ENCODE measurements at regions not wholly inside any gene's neighbourhood (a gene's known extent, or its start where the extent isn't known, plus 50 kb on each side); places are given as distances from the start of the nearest gene placed in this dataset.
"Not testable (repeated sequence)": the region's sequence is repeated elsewhere in the genome, so short reads cannot be mapped to it uniquely, and the experiment has no call there.

DNA sequence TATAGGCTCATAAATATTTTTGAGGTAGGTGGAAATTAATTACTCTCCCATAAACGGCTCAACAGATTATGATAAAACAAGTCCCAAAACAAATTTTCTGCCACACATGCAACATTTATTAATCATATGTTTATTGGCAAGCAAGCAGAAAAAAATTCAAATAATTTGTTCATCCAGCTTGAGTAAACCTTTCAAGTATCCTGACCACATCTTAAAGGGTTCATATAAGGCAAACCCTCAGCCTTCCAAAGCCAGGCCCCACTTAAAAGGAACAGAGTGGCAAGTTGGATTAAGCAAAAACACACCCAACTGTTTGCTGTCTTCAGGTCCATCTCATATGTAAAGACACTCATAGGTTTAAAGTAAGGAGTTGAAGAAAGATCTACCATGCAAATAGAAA, 1042.3 kb downstream of the DIPK2A start:
- no peak overlapping the region for H3K4me3 Mint-ChIP-seq
- H3K27ac Mint-ChIP-seq: no peak overlapping the region
- H3K27me3 Mint-ChIP-seq (ENCODE audit: low read depth): no peaks in the 10 kb centered on the region
- no peaks in the 10 kb centered on the region for H3K9me3 Mint-ChIP-seq
- H3K4me1 Mint-ChIP-seq (ENCODE audit: low read depth): no peaks in the 10 kb centered on the region
- no peaks in the 10 kb centered on the region for H3K36me3 Mint-ChIP-seq (ENCODE audit: low read depth)

DNA sequence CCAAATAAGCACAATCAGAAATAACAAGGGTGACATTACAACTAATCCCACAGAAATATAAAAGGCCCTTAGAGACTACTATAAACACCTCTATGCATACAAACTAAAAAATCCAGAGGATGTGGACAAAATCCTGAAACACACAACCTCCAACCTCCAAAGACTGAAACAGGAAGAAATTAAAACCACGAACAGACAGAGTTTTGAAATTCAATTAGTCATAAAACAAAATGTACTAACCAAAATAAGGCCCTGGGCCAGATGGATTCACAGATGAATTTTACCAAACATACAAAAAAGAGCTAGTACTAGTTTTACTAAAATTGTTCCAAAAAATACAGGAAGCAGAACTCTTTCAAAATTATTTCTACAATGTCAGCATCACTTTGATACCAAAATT, 1043.6 kb downstream of the DIPK2A start:
- no peaks in the 10 kb centered on the region for H3K4me1 Mint-ChIP-seq (ENCODE audit: low read depth)
- no peaks in the 10 kb centered on the region for H3K36me3 Mint-ChIP-seq (ENCODE audit: low read depth)
- H3K27ac Mint-ChIP-seq: no peak overlapping the region
- no peaks in the 10 kb centered on the region for H3K9me3 Mint-ChIP-seq
- no peaks in the 10 kb centered on the region for H3K27me3 Mint-ChIP-seq (ENCODE audit: low read depth)
- H3K4me3 Mint-ChIP-seq: no peak overlapping the region

DNA sequence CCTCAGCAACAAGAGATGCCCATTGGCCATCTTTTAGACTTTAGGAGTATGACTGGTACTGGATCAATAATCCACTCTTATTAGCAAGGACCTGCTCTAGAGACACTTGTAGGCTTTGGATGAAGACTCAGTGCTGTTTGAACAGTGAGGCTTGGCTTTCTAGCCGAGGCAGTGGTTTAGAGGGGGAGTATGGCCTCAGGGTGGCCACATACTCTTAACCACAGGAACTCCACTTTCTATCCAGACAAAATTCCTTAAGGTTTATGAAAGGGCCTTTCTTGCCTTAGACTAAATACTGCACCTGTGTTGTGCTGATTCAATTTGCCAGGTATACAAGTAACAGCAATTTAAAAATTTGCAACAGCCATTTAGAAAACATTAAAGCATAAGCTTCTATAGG, 1046.3 kb downstream of the DIPK2A start:
- H3K4me1 Mint-ChIP-seq (ENCODE audit: low read depth): no peaks in the 10 kb centered on the region

DNA sequence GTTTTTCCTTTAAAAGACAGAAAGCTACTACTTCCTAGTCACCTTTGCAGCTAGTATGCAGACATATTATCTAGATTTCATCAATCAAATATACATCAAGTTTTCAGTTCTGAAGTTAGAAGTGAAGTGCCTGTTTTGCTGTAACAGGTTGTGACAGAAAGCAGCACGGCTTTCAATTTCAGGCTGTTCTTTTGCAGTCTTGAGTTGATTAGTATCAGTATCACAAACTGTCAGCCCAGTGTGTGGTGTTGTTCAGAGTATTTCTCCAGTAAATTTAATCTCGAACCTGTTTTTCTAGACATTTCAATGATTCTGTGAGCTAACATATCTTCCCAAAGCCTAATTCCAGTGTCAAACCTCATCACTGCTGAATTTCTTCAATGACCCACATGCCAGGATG, 1050.8 kb downstream of the DIPK2A start:
- no peaks in the 10 kb centered on the region for H3K27me3 Mint-ChIP-seq (ENCODE audit: low read depth)
- no peaks in the 10 kb centered on the region for H3K9me3 Mint-ChIP-seq
- no peak overlapping the region for H3K27ac Mint-ChIP-seq
- no peaks in the 10 kb centered on the region for H3K4me1 Mint-ChIP-seq (ENCODE audit: low read depth)
- no peaks in the 10 kb centered on the region for H3K36me3 Mint-ChIP-seq (ENCODE audit: low read depth)
- no peak overlapping the region for H3K4me3 Mint-ChIP-seq

More for the DNA sequence above, 1046.3 kb downstream of the DIPK2A start:
- no peaks in the 10 kb centered on the region for H3K9me3 Mint-ChIP-seq
- no peak overlapping the region for H3K4me3 Mint-ChIP-seq
- H3K36me3 Mint-ChIP-seq (ENCODE audit: low read depth): no peaks in the 10 kb centered on the region
- no peaks in the 10 kb centered on the region for H3K27me3 Mint-ChIP-seq (ENCODE audit: low read depth)
- H3K27ac Mint-ChIP-seq: no peak overlapping the region

DNA sequence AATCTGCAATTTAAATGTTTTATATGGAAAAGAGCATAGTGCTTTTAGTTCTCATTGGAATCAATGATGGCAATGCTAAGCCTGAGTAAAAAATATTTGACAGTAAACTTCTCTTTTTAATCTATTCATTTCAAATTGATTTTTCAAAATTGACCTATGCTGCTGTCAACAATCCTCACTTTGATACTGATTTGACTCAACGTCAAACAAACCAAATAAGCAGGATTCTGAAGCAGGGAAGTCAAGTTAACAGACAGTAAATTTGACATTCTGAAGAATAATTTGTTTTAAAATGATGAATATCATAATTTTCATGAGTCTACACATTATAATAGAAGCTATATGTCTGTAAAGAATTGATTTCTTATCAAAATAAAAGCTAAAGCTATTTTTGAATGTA, 1053.1 kb downstream of the DIPK2A start:
- H3K27ac Mint-ChIP-seq: no peak overlapping the region
- no peaks in the 10 kb centered on the region for H3K9me3 Mint-ChIP-seq
- H3K4me1 Mint-ChIP-seq (ENCODE audit: low read depth): no peaks in the 10 kb centered on the region
- no peak overlapping the region for H3K4me3 Mint-ChIP-seq
- H3K36me3 Mint-ChIP-seq (ENCODE audit: low read depth): no peaks in the 10 kb centered on the region
- no peaks in the 10 kb centered on the region for H3K27me3 Mint-ChIP-seq (ENCODE audit: low read depth)

DNA sequence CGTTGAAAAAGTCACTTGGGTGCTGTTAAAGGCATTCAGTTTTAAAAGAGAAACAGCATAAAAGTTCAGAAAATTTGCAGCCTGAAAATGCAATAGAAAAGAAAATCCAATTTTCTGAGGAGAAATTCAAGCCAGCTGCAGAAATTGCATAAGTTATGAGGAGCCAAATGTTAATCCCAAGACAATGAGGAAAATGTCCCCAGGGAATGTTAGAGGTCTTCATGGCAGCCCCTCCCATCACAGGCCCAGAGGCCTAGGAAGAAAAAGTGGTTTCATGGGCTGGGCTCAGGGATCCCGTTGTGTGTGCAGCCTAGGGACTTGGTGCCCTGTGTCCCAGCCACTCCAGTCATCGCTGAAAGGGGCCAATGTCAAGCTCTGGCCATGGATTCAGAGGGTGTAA, 1055.6 kb downstream of the DIPK2A start:
- H3K27me3 Mint-ChIP-seq (ENCODE audit: low read depth); H3K36me3 Mint-ChIP-seq (ENCODE audit: low read depth); H3K4me3 Mint-ChIP-seq; H3K9me3 Mint-ChIP-seq; H3K4me1 Mint-ChIP-seq (ENCODE audit: low read depth); H3K27ac Mint-ChIP-seq: not testable (repeated sequence)

DNA sequence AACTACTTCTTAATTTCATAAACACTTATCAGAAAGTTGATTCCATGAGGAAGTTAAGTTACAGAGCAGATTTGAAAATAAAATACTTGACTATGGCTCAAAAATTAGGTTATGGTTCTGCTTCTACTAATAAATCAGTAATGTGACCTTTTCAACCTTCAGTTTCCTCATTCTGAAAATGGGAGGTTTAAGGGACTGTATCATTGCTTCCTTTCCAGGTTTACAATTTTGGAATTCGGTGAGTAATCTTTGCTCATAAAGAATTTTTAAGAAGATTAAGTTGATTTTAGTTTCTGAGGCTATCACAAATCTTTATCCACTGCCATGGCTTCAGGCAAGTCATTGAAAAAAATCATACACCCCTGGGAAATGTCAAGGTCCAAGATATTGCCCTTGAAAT, 1061.2 kb downstream of the DIPK2A start:
- Mint-ChIP-seq H3K4me1 (ENCODE audit: low read depth) (no peaks in the 10 kb centered on the region), H3K27ac (no peak overlapping the region), H3K36me3 (ENCODE audit: low read depth) (no peaks in the 10 kb centered on the region), H3K4me3 (no peak overlapping the region), H3K27me3 (ENCODE audit: low read depth) (no peaks in the 10 kb centered on the region), H3K9me3 (no peaks in the 10 kb centered on the region)

DNA sequence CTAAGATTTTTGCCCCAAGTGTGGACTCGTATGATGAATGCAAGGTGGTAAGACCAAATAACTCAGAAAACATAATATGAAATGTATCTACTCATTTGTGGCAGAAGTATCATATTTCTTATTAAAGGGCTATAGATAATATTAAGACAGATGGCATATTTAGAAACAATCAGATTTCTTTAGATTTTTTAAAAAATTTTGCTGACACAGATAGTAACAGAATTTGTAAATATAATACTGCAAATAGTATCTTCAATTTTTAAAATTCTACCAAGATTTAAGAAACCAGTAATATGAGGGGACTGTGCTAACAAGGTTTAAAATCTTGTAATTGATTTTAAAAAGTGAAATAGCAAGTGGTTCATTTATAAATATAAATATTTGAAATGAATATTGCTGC, 1064.1 kb downstream of the DIPK2A start:
- H3K4me1 Mint-ChIP-seq (ENCODE audit: low read depth): no peaks in the 10 kb centered on the region
- no peaks in the 10 kb centered on the region for H3K36me3 Mint-ChIP-seq (ENCODE audit: low read depth)
- H3K27me3 Mint-ChIP-seq (ENCODE audit: low read depth): no peaks in the 10 kb centered on the region
- H3K27ac Mint-ChIP-seq: no peak overlapping the region
- H3K4me3 Mint-ChIP-seq: no peak overlapping the region
- no peaks in the 10 kb centered on the region for H3K9me3 Mint-ChIP-seq

DNA sequence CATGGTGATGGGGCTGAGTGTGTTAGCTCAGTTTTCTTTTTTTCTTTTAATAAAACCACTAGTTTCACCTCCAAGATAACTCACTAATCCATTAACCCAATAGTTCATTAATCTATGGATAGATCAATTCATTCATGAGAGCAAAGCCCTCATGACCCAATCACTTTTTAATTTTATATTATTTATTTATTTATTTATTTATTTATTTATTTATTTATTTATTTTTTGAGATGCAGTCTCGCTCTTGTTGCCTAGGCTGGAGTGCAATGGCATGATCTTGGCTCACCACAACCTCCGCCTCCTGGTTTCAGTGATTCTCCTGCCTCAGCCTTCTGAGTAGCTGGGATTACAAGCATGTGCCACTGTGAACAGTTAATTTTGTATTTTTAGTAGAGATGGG, 1082.4 kb downstream of the DIPK2A start:
- not testable (repeated sequence) for H3K9me3 Mint-ChIP-seq; H3K36me3 Mint-ChIP-seq (ENCODE audit: low read depth); H3K4me3 Mint-ChIP-seq; H3K4me1 Mint-ChIP-seq (ENCODE audit: low read depth); H3K27me3 Mint-ChIP-seq (ENCODE audit: low read depth); H3K27ac Mint-ChIP-seq

DNA sequence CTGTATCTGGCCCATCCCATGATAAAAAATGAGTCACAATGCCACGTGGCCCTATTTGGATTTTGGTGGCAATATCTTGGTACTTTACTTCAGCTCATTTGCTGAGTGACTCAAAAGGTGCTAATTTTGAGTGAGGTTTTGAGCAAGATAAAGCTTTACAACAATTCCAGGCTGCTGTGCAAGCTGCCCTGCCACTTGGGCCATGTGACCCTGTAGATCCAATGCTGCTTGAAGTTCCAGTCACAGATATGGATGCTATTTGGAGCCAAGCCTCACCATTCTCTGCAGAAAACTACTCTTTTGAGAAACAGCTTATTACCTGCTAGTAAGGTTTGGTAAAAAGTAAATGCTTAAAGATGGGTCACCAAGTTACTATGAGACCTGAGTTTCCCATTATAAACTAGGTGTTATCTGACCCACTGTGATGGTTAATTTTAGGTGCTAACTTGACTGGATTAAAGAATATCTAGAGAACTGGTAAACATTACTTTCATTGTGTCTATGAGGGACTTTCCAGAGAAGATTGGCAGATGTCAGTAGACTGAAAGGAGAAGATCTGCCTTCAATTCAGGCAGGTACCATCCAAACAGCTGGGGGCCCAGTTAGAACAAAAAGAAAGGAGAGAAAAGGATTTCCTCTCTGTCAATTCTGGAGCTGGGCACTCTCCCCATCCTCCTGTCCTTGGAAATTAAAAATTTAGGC, 1083.9 kb downstream of the DIPK2A start:
- H3K36me3 Mint-ChIP-seq (ENCODE audit: low read depth): no peaks in the 10 kb centered on the region
- no peaks in the 10 kb centered on the region for H3K9me3 Mint-ChIP-seq
- no peaks in the 10 kb centered on the region for H3K4me1 Mint-ChIP-seq (ENCODE audit: low read depth)
- H3K27me3 Mint-ChIP-seq (ENCODE audit: low read depth): no peaks in the 10 kb centered on the region
- H3K4me3 Mint-ChIP-seq: no peak overlapping the region
- H3K27ac Mint-ChIP-seq: no peak overlapping the region

DNA sequence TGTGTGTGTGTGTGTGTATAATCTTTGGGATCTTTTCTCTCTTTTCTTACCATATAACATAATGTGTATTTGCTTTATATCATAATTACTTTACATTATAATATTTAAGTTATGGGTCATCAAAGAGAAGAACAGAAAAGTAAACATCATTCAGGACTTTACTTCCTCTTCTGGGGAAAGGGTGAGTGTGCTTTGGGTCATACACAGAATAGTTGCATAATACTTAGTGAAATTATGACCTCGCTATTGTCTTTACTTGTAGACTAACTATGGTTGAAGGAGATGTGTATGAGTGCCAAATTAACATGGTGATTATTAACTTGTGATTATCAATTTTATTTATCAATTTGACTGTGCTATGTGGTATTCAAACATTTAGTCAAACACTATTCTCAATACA, 1086.9 kb downstream of the DIPK2A start:
- Mint-ChIP-seq H3K27me3 (ENCODE audit: low read depth) (no peaks in the 10 kb centered on the region), H3K9me3 (peaks cover 8% of the 10 kb centered on the region), H3K27ac (no peak overlapping the region), H3K36me3 (ENCODE audit: low read depth) (no peaks in the 10 kb centered on the region), H3K4me1 (ENCODE audit: low read depth) (no peaks in the 10 kb centered on the region), H3K4me3 (no peak overlapping the region)

DNA sequence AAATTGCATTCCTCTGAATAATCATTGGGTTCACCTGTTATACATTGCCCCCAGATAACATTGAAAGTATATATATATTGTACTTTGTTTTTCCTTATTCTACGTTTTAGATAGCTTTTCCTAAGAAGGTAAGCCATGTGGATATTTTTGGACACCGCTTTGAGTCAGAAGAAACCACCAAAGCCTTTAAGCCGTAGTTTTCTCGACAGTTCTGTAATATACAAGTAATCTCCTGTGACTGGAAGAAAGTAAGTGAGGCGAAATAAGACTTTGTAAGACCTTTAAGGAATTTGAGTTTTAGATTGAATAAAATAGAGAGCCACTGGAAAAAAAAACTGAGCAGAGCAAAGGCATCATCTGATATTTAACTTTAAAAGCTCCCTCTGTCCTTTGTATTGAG, 1092.0 kb downstream of the DIPK2A start:
- Mint-ChIP-seq H3K9me3 (peaks cover 14% of the 10 kb centered on the region), H3K27ac (no peak overlapping the region), H3K27me3 (ENCODE audit: low read depth) (no peaks in the 10 kb centered on the region), H3K4me1 (ENCODE audit: low read depth) (no peaks in the 10 kb centered on the region), H3K36me3 (ENCODE audit: low read depth) (no peaks in the 10 kb centered on the region), H3K4me3 (no peak overlapping the region)

DNA sequence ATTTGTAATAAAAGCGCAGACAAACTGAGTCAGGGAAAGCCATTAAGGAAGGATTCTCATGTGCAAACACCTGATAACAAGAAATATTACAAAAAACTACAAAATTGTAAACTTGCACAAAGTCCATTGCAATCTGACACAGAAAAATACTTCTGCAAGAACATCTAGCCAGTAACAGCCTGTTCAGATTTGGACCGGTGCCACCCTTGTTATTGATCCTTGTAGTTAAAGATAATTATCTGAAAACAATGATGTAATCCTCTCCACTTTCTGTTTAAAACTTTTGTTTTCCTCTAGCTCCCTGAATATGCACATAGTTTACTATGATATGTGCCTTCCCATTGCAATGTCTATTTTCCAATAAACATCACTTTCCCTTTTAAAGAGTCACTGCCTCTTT, 1090.2 kb downstream of the PLOD2 start:
- Mint-ChIP-seq H3K4me1 (ENCODE audit: low read depth) (no peaks in the 10 kb centered on the region), H3K27ac (no peak overlapping the region), H3K9me3 (no peaks in the 10 kb centered on the region), H3K4me3 (no peak overlapping the region), H3K27me3 (ENCODE audit: low read depth) (no peaks in the 10 kb centered on the region), H3K36me3 (ENCODE audit: low read depth) (no peaks in the 10 kb centered on the region)

DNA sequence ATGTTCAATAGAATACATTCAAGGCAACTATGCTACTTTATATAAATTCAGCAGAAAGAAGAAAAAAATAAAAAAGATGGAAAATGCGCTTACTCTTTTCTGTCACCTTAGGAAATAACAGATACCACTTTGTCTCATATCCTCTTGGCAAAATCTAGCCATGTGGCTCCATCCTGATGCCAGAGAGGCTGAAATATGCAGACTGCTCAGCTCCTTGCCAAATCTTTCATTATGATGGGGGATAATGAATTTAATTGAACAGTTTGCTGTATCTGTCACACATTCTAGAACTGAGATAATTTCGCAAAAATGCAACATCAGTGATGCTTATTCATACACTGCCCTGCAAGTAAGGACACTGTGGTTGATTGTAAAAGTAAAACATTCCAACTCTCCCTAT, 1081.5 kb downstream of the PLOD2 start:
- H3K27me3 Mint-ChIP-seq (ENCODE audit: low read depth): no peaks in the 10 kb centered on the region
- no peaks in the 10 kb centered on the region for H3K9me3 Mint-ChIP-seq
- H3K36me3 Mint-ChIP-seq (ENCODE audit: low read depth): no peaks in the 10 kb centered on the region
- no peak overlapping the region for H3K4me3 Mint-ChIP-seq
- H3K27ac Mint-ChIP-seq: no peak overlapping the region
- no peaks in the 10 kb centered on the region for H3K4me1 Mint-ChIP-seq (ENCODE audit: low read depth)

DNA sequence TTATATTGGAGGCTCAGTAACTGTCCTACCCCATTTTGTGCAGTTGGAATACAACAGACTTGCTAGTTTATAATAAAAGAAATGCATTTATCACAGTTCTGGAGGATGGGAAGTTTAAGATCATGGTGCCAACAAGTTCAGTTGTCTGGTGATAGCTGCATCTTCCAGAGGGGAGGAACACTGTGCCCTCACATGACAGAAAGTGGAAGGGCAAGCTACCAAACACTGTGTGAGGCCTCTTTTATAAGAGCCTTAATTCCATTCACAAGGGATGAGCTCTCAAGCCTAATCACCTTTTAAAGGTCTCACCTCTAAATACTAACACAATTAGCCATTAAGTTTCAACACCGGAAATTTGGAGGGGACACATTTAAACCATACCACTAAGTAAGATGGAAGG, 1073.9 kb downstream of the PLOD2 start:
- Mint-ChIP-seq H3K36me3 (ENCODE audit: low read depth) (no peaks in the 10 kb centered on the region), H3K4me3 (no peak overlapping the region)

DNA sequence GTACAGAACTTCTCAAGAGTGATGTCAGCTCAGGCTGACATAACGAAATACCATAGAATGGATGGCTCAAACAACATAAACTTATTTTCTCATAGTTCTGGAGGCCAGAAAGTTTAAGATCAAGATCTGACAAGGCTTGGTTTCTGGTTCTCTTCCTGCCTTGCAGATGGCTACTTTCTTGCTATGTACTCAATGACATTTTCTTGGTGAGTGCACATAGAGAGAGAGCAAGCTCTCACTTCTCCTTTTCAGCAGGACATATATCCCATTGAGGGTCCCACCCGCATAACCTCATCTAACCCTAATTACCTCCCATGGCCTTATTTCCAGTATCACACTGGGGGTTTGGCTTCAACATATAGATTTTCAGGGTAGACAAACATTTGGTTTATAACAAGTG, 1072.1 kb downstream of the PLOD2 start:
- H3K4me3 Mint-ChIP-seq: no peak overlapping the region
- H3K27ac Mint-ChIP-seq: no peak overlapping the region
- no peaks in the 10 kb centered on the region for H3K27me3 Mint-ChIP-seq (ENCODE audit: low read depth)
- no peaks in the 10 kb centered on the region for H3K4me1 Mint-ChIP-seq (ENCODE audit: low read depth)
- no peaks in the 10 kb centered on the region for H3K36me3 Mint-ChIP-seq (ENCODE audit: low read depth)
- H3K9me3 Mint-ChIP-seq: no peaks in the 10 kb centered on the region

More for the DNA sequence above, 1073.9 kb downstream of the PLOD2 start:
- Mint-ChIP-seq H3K27ac (no peak overlapping the region), H3K9me3 (no peaks in the 10 kb centered on the region), H3K4me1 (ENCODE audit: low read depth) (no peaks in the 10 kb centered on the region), H3K27me3 (ENCODE audit: low read depth) (no peaks in the 10 kb centered on the region)
